ENCODE measurements at regions not wholly inside any gene's neighbourhood (a gene's known extent, or its start where the extent isn't known, plus 50 kb on each side); places are given as distances from the start of the nearest gene placed in this dataset.

GRCh38 chr15:62795171-62795570, 247.4 kb upstream of the TPM1 start:
- DNase-seq (ENCODE audit: low read depth), result no peak

- no peak for DNase-seq (ENCODE audit: low read depth)
Observed at GRCh38 chr15:62795700-62796695, 246.5 kb upstream of the TPM1 start.

- DNase-seq (ENCODE audit: low read depth), result no peak
Observed at GRCh38 chr15:62797171-62797570, 245.4 kb upstream of the TPM1 start.

GRCh38 chr15:62798536-62798935, 244.0 kb upstream of the TPM1 start:
- DNase-seq (ENCODE audit: low read depth), result no peak

- no peak for DNase-seq (ENCODE audit: low read depth)
Observed at GRCh38 chr15:62799037-62799436, 243.5 kb upstream of the TPM1 start.

- no peak for DNase-seq (ENCODE audit: low read depth)
Observed at GRCh38 chr15:62799919-62800318, 242.6 kb upstream of the TPM1 start.

GRCh38 chr15:62802612-62803011, 239.9 kb upstream of the TPM1 start:
- no peak for DNase-seq (ENCODE audit: low read depth)

GRCh38 chr15:62803856-62804400, 238.6 kb upstream of the TPM1 start:
- no peak for DNase-seq (ENCODE audit: low read depth)

- no peak for DNase-seq (ENCODE audit: low read depth)
Observed at GRCh38 chr15:62805502-62805901, 237.0 kb upstream of the TPM1 start.

GRCh38 chr15:62807539-62808130, 234.9 kb upstream of the TPM1 start:
- no peak for DNase-seq (ENCODE audit: low read depth)

- DNase-seq (ENCODE audit: low read depth), result peak; percentile 30
Observed at GRCh38 chr15:62809115-62809967, 233.2 kb upstream of the TPM1 start.

- DNase-seq (ENCODE audit: low read depth), result no peak
Observed at GRCh38 chr15:62809968-62810260, 232.6 kb upstream of the TPM1 start.

GRCh38 chr15:62812515-62812835, 230.1 kb upstream of the TPM1 start:
- DNase-seq (ENCODE audit: low read depth), result no peak

- DNase-seq (ENCODE audit: low read depth), result no peak
Observed at GRCh38 chr15:62816342-62817069, 226.0 kb upstream of the TPM1 start.

- DNase-seq (ENCODE audit: low read depth), result no peak
Observed at GRCh38 chr15:62818691-62819090, 223.9 kb upstream of the TPM1 start.

GRCh38 chr15:62821384-62822131, 221.0 kb upstream of the TPM1 start:
- DNase-seq (ENCODE audit: low read depth), result no peak

GRCh38 chr15:62822228-62822627, 220.3 kb upstream of the TPM1 start:
- DNase-seq (ENCODE audit: low read depth), result no peak

- no peak for DNase-seq (ENCODE audit: low read depth)
Observed at GRCh38 chr15:62823561-62823960, 219.0 kb upstream of the TPM1 start.

- peak; percentile 76 for DNase-seq (ENCODE audit: low read depth)
Observed at GRCh38 chr15:62824111-62825015, 218.2 kb upstream of the TPM1 start.

GRCh38 chr15:62825191-62825590, 217.4 kb upstream of the TPM1 start:
- no peak for DNase-seq (ENCODE audit: low read depth)

Measured in LHCN-M2 (cell line).